ENCODE measurements at regions not wholly inside any gene's neighbourhood (a gene's known extent, or its start where the extent isn't known, plus 50 kb on each side); places are given as distances from the start of the nearest gene placed in this dataset.

GRCh38 chr2:12818416-12819102 is 101.8 kb downstream of the TRIB2 start:
- Mint-ChIP-seq H3K4me3 (no peak overlapping the region), H3K9me3 (peaks cover 7% of the 10 kb centered on the region), H3K27ac (no peak overlapping the region), H3K4me1 (peaks cover 4% of the 10 kb centered on the region), H3K27me3 (peaks cover 14% of the 10 kb centered on the region), H3K36me3 (ENCODE audit: low read depth) (no peaks in the 10 kb centered on the region)
- no peak for DNase-seq
- intact Hi-C loops (cut with micrococcal nuclease) = no loop called here

GRCh38 chr2:12819103-12819475 is 102.4 kb downstream of the TRIB2 start:
- H3K9me3 Mint-ChIP-seq = peaks cover 7% of the 10 kb centered on the region
- H3K36me3 Mint-ChIP-seq (ENCODE audit: low read depth) = no peaks in the 10 kb centered on the region
- H3K27me3 Mint-ChIP-seq = peaks cover 14% of the 10 kb centered on the region
- peaks cover 4% of the 10 kb centered on the region for H3K4me1 Mint-ChIP-seq
- intact Hi-C loops (cut with micrococcal nuclease) = no loop called here
- no peak overlapping the region for H3K27ac Mint-ChIP-seq
- no peak overlapping the region for H3K4me3 Mint-ChIP-seq
- no peak for DNase-seq

- intact Hi-C loops (cut with micrococcal nuclease) = no loop called here
- Mint-ChIP-seq H3K9me3 (peaks cover 7% of the 10 kb centered on the region), H3K27me3 (peaks cover 14% of the 10 kb centered on the region), H3K4me3 (no peak overlapping the region), H3K27ac (no peak overlapping the region), H3K36me3 (ENCODE audit: low read depth) (no peaks in the 10 kb centered on the region), H3K4me1 (peaks cover 4% of the 10 kb centered on the region)
- DNase-seq = no peak
These were observed 103.0 kb downstream of the TRIB2 start for GRCh38 chr2:12819721-12820120.

- H3K4me1 Mint-ChIP-seq = peaks cover 4% of the 10 kb centered on the region
- peaks cover 18% of the 10 kb centered on the region for H3K27me3 Mint-ChIP-seq
- no peaks in the 10 kb centered on the region for H3K36me3 Mint-ChIP-seq (ENCODE audit: low read depth)
- H3K9me3 Mint-ChIP-seq = peaks cover 7% of the 10 kb centered on the region
- intact Hi-C loops (cut with micrococcal nuclease) = no loop called here
- no peak overlapping the region for H3K4me3 Mint-ChIP-seq
- DNase-seq = no peak
- no peak overlapping the region for H3K27ac Mint-ChIP-seq
These were observed 104.9 kb downstream of the TRIB2 start for GRCh38 chr2:12821656-12822055.

- H3K4me3 Mint-ChIP-seq = no peak overlapping the region
- no peaks in the 10 kb centered on the region for H3K9me3 Mint-ChIP-seq
- intact Hi-C loops (cut with micrococcal nuclease) = no loop called here
- no peak for DNase-seq
- H3K27me3 Mint-ChIP-seq = peaks cover 17% of the 10 kb centered on the region
- no peaks in the 10 kb centered on the region for H3K36me3 Mint-ChIP-seq (ENCODE audit: low read depth)
- H3K27ac Mint-ChIP-seq = no peak overlapping the region
- H3K4me1 Mint-ChIP-seq = no peaks in the 10 kb centered on the region
These were observed 107.6 kb downstream of the TRIB2 start for GRCh38 chr2:12824351-12824777.

GRCh38 chr2:12824778-12825379 is 108.1 kb downstream of the TRIB2 start:
- no peak overlapping the region for H3K4me3 Mint-ChIP-seq
- H3K36me3 Mint-ChIP-seq (ENCODE audit: low read depth) = no peaks in the 10 kb centered on the region
- DNase-seq = no peak
- no peaks in the 10 kb centered on the region for H3K4me1 Mint-ChIP-seq
- intact Hi-C loops (cut with micrococcal nuclease) = no loop called here
- H3K27me3 Mint-ChIP-seq = peaks cover 16% of the 10 kb centered on the region
- no peak overlapping the region for H3K27ac Mint-ChIP-seq
- H3K9me3 Mint-ChIP-seq = no peaks in the 10 kb centered on the region

- Mint-ChIP-seq H3K9me3 (no peaks in the 10 kb centered on the region), H3K4me1 (no peaks in the 10 kb centered on the region), H3K4me3 (no peak overlapping the region), H3K27me3 (peaks cover 18% of the 10 kb centered on the region), H3K27ac (no peak overlapping the region), H3K36me3 (ENCODE audit: low read depth) (no peaks in the 10 kb centered on the region)
- intact Hi-C loops (cut with micrococcal nuclease) = no loop called here
- no peak for DNase-seq
These were observed 110.0 kb downstream of the TRIB2 start for GRCh38 chr2:12826781-12827180.

GRCh38 chr2:12827721-12828120 is 111.0 kb downstream of the TRIB2 start:
- no peaks in the 10 kb centered on the region for H3K36me3 Mint-ChIP-seq (ENCODE audit: low read depth)
- no peak overlapping the region for H3K27ac Mint-ChIP-seq
- no peak overlapping the region for H3K4me3 Mint-ChIP-seq
- peaks cover 20% of the 10 kb centered on the region for H3K27me3 Mint-ChIP-seq
- DNase-seq = no peak
- no peaks in the 10 kb centered on the region for H3K9me3 Mint-ChIP-seq
- no peaks in the 10 kb centered on the region for H3K4me1 Mint-ChIP-seq
- intact Hi-C loops (cut with micrococcal nuclease) = no loop called here

- no peak overlapping the region for H3K4me3 Mint-ChIP-seq
- peaks cover 25% of the 10 kb centered on the region for H3K27me3 Mint-ChIP-seq
- H3K4me1 Mint-ChIP-seq = no peaks in the 10 kb centered on the region
- DNase-seq = no peak
- intact Hi-C loops (cut with micrococcal nuclease) = no loop called here
- H3K36me3 Mint-ChIP-seq (ENCODE audit: low read depth) = no peaks in the 10 kb centered on the region
- no peaks in the 10 kb centered on the region for H3K9me3 Mint-ChIP-seq
- no peak overlapping the region for H3K27ac Mint-ChIP-seq
These were observed 112.2 kb downstream of the TRIB2 start for GRCh38 chr2:12828980-12829379.

- DNase-seq = no peak
- Mint-ChIP-seq H3K9me3 (no peaks in the 10 kb centered on the region), H3K27ac (no peak overlapping the region), H3K4me3 (no peak overlapping the region), H3K36me3 (ENCODE audit: low read depth) (no peaks in the 10 kb centered on the region), H3K4me1 (no peaks in the 10 kb centered on the region), H3K27me3 (peaks cover 30% of the 10 kb centered on the region)
- intact Hi-C loops (cut with micrococcal nuclease) = no loop called here
These were observed 114.3 kb downstream of the TRIB2 start for GRCh38 chr2:12831016-12831415.

- no peak overlapping the region for H3K4me3 Mint-ChIP-seq
- DNase-seq = no peak
- H3K27me3 Mint-ChIP-seq = peaks cover 33% of the 10 kb centered on the region
- H3K36me3 Mint-ChIP-seq (ENCODE audit: low read depth) = no peaks in the 10 kb centered on the region
- no peaks in the 10 kb centered on the region for H3K9me3 Mint-ChIP-seq
- intact Hi-C loops (cut with micrococcal nuclease) = no loop called here
- no peak overlapping the region for H3K27ac Mint-ChIP-seq
- no peaks in the 10 kb centered on the region for H3K4me1 Mint-ChIP-seq
These were observed 117.5 kb downstream of the TRIB2 start for GRCh38 chr2:12834239-12834638.

GRCh38 chr2:12835733-12836132 is 119.0 kb downstream of the TRIB2 start:
- Mint-ChIP-seq H3K4me3 (no peak overlapping the region), H3K36me3 (ENCODE audit: low read depth) (no peaks in the 10 kb centered on the region), H3K9me3 (no peaks in the 10 kb centered on the region), H3K27me3 (peaks cover 39% of the 10 kb centered on the region), H3K27ac (no peak overlapping the region), H3K4me1 (no peaks in the 10 kb centered on the region)
- intact Hi-C loops (cut with micrococcal nuclease) = no loop called here
- DNase-seq = no peak

GRCh38 chr2:12839339-12839738 is 122.6 kb downstream of the TRIB2 start:
- intact Hi-C loops (cut with micrococcal nuclease) = no loop called here
- no peaks in the 10 kb centered on the region for H3K9me3 Mint-ChIP-seq
- no peak overlapping the region for H3K27ac Mint-ChIP-seq
- H3K4me1 Mint-ChIP-seq = no peaks in the 10 kb centered on the region
- peaks cover 44% of the 10 kb centered on the region for H3K27me3 Mint-ChIP-seq
- H3K4me3 Mint-ChIP-seq = no peak overlapping the region
- no peaks in the 10 kb centered on the region for H3K36me3 Mint-ChIP-seq (ENCODE audit: low read depth)
- DNase-seq = no peak

GRCh38 chr2:12841021-12841420 is 124.3 kb downstream of the TRIB2 start:
- DNase-seq = no peak
- H3K27ac Mint-ChIP-seq = no peak overlapping the region
- peaks cover 42% of the 10 kb centered on the region for H3K27me3 Mint-ChIP-seq
- intact Hi-C loops (cut with micrococcal nuclease) = no loop called here
- no peaks in the 10 kb centered on the region for H3K4me1 Mint-ChIP-seq
- no peaks in the 10 kb centered on the region for H3K36me3 Mint-ChIP-seq (ENCODE audit: low read depth)
- H3K9me3 Mint-ChIP-seq = no peaks in the 10 kb centered on the region
- H3K4me3 Mint-ChIP-seq = no peak overlapping the region

GRCh38 chr2:12842917-12843316 is 126.2 kb downstream of the TRIB2 start:
- Mint-ChIP-seq H3K27me3 (peaks cover 42% of the 10 kb centered on the region), H3K27ac (no peak overlapping the region), H3K9me3 (no peaks in the 10 kb centered on the region), H3K36me3 (ENCODE audit: low read depth) (no peaks in the 10 kb centered on the region), H3K4me3 (no peak overlapping the region), H3K4me1 (no peaks in the 10 kb centered on the region)
- intact Hi-C loops (cut with micrococcal nuclease) = no loop called here
- no peak for DNase-seq
